ENCODE measurements at regions not wholly inside any gene's neighbourhood (a gene's known extent, or its start where the extent isn't known, plus 50 kb on each side); places are given as distances from the start of the nearest gene placed in this dataset.

DNA sequence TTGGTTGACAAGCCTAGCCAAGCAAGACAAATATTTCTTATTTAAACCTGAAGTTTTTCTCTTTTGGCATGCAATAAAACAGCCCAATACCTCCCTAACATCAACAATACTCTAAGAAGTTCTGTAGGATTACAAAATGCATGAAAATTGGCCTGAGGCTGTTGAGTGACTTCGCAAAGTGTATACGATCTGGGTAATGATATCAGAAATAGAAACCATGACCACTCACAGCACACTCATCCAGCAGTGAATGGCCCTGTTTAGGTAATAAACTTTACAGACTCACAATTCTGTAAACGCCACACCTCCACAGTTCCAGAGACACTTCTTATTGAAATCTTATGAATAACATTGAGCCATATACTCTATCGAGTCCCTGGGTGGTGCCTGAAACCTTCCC, 83.0 kb upstream of the NAALADL2 start:
- TF ChIP-seq, protein P1, sequence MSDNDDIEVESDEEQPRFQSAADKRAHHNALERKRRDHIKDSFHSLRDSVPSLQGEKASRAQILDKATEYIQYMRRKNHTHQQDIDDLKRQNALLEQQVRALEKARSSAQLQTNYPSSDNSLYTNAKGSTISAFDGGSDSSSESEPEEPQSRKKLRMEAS (IDR thresholded peaks at IDR 0.05; ENCODE audit: low read depth, low read length), result no peak
- no peak for TF ChIP-seq MYC (IDR thresholded peaks at IDR 0.05; ENCODE audit: low read depth, low read length)
- no peak for TF ChIP-seq CTCF (IDR thresholded peaks at IDR 0.05; ENCODE audit: low read depth, low read length)
- TF ChIP-seq POLR2A (IDR thresholded peaks at IDR 0.05; ENCODE audit: extremely low read depth, insufficient read length), result no peak
- DNase-seq (ENCODE audit: low read depth), result no peak
- no peak overlapping the region for H3K4me3 ChIP-seq (ENCODE audit: low read depth, low read length)

- no peak overlapping the region for H3K4me3 ChIP-seq (ENCODE audit: low read depth, low read length)
- DNase-seq (ENCODE audit: low read depth), result no peak
- TF ChIP-seq, protein P1 (IDR thresholded peaks at IDR 0.05; ENCODE audit: low read depth, low read length), result no peak
- TF ChIP-seq POLR2A (IDR thresholded peaks at IDR 0.05; ENCODE audit: extremely low read depth, insufficient read length) (no peak), CTCF (IDR thresholded peaks at IDR 0.05; ENCODE audit: low read depth, low read length) (no peak), MYC (IDR thresholded peaks at IDR 0.05; ENCODE audit: low read depth, low read length) (no peak)
These were observed 82.5 kb upstream of the NAALADL2 start for GRCh38 chr3:174776636-174777035.

DNA sequence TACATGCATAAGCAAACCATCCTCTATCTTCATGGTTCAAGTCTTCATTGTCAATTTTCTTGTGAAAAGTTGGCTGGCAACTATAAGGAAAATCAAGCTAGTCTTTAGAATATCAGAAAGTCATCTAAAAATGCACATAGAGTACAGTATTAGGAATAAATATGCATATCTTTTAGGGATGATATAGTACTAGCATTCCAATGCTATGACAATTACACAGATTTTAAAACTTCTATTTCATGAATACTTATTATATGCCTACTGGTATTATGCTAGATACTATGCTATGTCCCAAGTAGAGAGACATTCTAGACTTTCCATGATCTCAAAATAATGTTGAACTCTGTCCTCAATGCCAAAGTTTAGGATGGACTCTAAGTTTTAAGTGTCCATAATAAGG, 81.3 kb upstream of the NAALADL2 start:
- no peak for DNase-seq (ENCODE audit: low read depth)
- H3K4me3 ChIP-seq (ENCODE audit: low read depth, low read length), result no peak overlapping the region
- TF ChIP-seq MYC (IDR thresholded peaks at IDR 0.05; ENCODE audit: low read depth, low read length), result no peak
- no peak for TF ChIP-seq CTCF (IDR thresholded peaks at IDR 0.05; ENCODE audit: low read depth, low read length)
- TF ChIP-seq, protein P1 (IDR thresholded peaks at IDR 0.05; ENCODE audit: low read depth, low read length), result no peak
- TF ChIP-seq POLR2A (IDR thresholded peaks at IDR 0.05; ENCODE audit: extremely low read depth, insufficient read length), result no peak

GRCh38 chr3:174783502-174783901, 75.6 kb upstream of the NAALADL2 start:
- H3K4me3 ChIP-seq (ENCODE audit: low read depth, low read length), result no peak overlapping the region
- TF ChIP-seq, protein P1 (IDR thresholded peaks at IDR 0.05; ENCODE audit: low read depth, low read length), result no peak
- TF ChIP-seq MYC (IDR thresholded peaks at IDR 0.05; ENCODE audit: low read depth, low read length), result no peak
- no peak for TF ChIP-seq CTCF (IDR thresholded peaks at IDR 0.05; ENCODE audit: low read depth, low read length)
- TF ChIP-seq POLR2A (IDR thresholded peaks at IDR 0.05; ENCODE audit: extremely low read depth, insufficient read length), result no peak
- DNase-seq (ENCODE audit: low read depth), result no peak

- TF ChIP-seq POLR2A (IDR thresholded peaks at IDR 0.05; ENCODE audit: extremely low read depth, insufficient read length) (no peak), CTCF (IDR thresholded peaks at IDR 0.05; ENCODE audit: low read depth, low read length) (no peak), MYC (IDR thresholded peaks at IDR 0.05; ENCODE audit: low read depth, low read length) (no peak)
- TF ChIP-seq, protein P1 (IDR thresholded peaks at IDR 0.05; ENCODE audit: low read depth, low read length), result no peak
- DNase-seq (ENCODE audit: low read depth), result no peak
These were observed 74.8 kb upstream of the NAALADL2 start for GRCh38 chr3:174784206-174784934.

More at GRCh38 chr3:174784206-174784934, 74.8 kb upstream of the NAALADL2 start:
- no peak overlapping the region for H3K4me3 ChIP-seq (ENCODE audit: low read depth, low read length)

Measured in NB4 (cell line).